ENCODE measurements at regions not wholly inside any gene's neighbourhood (a gene's known extent, or its start where the extent isn't known, plus 50 kb on each side); places are given as distances from the start of the nearest gene placed in this dataset.
"Not testable (repeated sequence)": the region's sequence is repeated elsewhere in the genome, so short reads cannot be mapped to it uniquely, and the experiment has no call there.

DNA sequence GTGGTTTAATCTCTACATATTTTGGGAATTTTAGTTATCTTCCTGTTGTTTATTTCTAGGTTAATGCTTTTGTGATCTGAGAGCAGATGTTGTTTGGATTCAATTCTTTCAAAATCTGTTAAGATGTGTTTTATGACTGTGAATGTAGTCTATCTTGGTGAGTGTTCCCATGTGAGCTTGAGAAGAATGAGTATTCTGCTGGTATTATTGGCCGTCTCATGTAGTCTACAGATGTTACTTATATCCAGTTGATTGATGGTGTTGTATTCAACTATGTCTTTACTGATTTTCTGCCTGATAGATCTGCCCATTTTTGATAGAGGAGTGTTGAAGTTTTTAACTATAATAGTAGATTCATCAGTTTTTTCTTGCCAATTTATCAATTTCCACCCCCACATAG is 141.4 kb upstream of the FOXP2 start:
- no peak for DNase-seq

DNA sequence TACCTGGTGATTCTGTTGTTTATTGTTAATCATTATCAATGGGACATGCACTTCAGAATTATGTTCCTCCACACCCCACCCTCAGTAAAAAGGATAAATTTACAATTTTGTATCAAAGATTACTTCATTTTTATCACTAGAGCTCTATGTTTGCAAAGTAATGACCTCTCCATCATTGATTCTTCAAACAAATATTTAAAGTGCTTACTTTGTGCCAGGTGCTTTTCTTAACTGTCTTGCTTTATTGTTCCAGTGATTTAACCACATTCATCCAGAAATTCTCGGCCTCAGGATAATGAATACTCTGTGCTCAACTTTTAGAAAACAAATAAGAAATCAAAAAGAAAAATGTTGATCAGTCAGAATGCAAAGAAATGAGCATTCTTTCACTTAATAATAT is 144.9 kb upstream of the FOXP2 start:
- DNase-seq = no peak

DNA sequence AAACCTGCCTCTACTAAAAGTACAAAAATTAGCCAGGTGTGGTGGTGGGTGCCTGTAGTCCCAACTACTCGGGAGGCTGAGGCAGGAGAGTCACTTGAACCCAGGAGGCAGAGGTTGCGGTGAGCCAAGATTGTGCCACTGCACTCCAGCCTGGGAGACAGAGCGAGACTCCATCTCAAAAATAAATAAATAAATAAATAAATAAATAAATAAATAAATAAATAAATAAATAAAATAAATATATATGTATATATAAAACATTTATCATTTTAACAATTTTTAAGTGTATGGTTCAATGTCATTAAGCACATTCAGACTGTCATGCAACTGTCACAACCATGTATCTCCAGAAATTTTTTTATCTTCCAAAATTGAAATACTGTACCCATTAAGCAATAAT is 147.1 kb upstream of the FOXP2 start:
- not testable (repeated sequence) for DNase-seq

DNA sequence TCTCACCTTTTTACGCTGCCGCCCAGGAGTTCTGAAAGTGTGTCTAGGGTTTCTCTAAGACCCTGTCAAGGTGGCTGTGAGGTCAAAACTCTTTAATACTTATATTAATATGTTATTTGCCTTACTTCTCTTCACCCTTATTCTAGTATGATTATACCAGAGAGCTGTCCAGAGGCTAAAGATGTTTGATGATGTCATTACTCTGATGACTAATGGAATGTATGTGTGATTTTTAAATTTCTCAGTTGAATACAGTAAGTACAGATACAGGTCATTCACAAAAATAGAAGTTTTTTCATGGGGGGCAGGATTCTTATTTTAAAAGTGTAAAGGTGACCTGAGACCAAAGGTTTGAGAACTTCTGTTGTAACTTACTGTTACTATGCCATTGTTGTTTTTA is 150.6 kb upstream of the FOXP2 start:
- no peak for DNase-seq

DNA sequence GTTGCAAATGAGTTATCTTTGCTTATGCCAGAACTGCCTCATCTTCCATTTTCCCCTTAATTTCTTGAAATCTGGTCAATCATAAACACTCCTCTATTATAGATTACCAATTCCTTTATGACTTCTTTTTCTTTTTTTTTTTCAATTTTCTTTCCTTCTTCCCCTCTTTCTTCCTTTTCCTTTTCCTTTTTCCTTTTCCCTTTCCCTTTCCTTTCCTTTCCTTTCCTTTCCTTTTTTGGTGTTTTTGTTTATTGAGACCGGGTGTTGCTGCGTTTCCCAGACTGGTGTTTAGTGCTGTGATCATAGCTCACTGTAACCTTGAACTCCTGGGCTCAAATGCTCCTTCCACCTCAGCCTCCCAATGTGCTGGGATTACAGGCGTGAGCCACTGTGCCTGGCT is 151.4 kb upstream of the FOXP2 start:
- DNase-seq = no peak

DNA sequence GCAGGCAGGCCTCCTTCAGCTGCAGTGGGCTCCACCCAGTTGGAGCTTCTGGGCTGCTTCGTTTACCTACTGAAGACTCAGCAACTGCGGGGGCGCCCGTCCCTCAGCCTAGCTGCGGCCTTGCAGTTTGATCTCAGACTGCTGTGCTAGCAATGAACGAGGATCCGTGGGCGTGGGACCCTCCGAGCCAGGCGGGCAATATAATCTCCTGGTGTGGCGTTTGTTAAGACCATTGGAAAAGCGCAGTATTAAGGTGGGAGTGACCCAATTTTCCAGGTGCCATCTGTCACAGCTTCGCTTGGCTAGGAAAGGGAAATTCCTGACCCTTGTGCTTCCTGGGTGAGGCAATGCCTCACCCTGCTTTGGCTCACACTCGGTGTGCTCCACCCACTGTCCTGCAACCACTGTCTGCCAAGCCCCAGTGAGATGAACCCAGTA is 159.2 kb upstream of the FOXP2 start:
- DNase-seq = no peak

DNA sequence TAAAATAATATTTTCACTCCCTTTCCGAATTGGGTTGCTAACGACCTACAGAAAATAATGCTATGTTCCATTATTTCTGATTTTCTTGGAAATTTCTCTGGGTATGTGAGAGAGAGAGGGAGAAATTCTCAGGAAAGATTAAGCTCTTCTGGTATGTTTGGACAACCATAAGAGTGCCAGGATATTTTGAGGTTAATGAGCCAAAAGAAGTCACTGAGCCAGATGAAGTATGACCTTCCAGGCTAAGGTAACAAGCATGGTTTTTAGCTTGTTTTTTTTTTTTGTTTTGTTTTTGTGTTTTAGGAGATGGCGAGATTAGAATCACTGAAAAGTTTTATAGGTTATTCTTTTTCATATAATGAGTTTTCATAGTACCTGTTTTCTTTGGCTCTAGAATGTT is 171.0 kb upstream of the FOXP2 start:
- DNase-seq = no peak

DNA sequence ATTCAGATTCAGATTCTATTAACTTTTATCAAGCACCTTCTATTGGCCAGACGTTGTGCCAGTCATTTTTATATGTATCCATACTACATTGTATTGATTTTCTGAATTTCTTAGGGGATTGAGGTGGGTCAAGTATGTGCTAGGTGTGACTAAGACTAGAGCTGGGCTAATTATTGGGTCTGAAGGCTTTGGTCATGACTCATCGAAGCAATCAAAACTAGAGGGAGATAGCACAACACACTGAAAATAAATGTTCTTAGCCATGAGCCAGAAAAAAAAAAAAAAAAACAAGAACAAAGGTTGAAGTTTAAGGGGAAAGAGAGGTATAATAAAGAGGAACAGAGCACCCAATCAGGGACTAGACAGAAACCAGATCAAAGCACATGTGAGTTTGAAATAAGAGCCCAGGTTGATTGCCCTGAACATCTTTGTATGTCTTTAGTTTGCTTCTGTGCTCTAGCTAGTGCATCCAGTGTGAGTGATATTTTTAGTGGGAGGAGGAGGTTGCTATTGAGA is 171.6 kb upstream of the FOXP2 start:
- DNase-seq = no peak

DNA sequence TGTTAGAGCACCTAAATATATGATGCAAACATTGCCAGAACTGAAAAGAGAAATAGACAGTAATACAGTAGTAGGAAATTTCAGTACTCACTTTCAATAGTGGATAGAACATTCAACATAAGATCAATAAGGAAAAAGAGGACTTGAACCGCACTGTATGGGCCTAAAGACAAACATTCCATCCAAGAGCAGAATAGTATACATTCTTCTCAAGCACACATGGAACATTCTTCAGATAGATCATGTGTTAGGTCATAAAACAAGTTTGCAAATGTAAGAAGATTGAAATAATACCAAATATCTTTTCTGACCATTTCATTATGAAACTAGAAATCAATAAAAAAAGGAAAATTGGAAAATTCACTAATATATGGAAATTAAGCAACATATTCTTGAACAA is 185.4 kb upstream of the FOXP2 start:
- DNase-seq = no peak

DNA sequence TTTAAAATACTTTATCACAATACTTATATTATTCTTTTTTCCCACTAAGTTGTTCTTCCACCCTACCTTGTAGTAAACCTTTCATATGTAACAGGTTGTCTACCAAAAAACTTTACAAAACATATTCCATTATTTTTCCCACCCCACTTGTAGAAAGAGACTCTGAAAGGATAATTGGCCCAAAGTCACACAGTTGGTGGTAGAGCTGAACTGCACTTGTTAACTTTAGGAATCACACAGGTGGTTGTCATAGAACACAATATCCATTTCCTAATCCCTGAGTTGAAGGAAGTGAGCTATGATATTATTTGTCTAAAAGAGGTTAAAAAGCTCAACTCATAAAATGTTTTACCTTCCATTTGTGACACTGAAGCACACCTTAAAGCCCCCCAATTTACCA is 188.8 kb upstream of the FOXP2 start:
- DNase-seq = no peak

DNA sequence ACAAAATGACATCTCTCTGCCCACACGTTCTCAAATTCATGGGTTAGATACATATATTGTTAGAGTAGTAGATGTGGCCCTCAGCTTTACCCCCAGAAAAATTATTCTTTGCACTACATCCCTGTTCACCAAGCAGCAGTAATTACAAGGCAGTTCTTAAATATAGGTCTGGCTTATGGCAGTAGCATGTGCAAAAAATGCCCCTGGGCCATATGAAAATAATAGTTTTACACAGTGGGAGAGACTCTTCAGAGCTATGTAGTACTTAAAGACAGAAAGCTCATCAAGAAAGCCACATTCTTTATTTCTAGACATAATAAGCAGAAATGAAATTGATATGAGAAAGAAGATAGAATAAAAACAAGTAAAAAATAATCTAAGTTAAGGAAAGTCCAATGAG is 196.3 kb upstream of the FOXP2 start:
- DNase-seq = no peak

DNA sequence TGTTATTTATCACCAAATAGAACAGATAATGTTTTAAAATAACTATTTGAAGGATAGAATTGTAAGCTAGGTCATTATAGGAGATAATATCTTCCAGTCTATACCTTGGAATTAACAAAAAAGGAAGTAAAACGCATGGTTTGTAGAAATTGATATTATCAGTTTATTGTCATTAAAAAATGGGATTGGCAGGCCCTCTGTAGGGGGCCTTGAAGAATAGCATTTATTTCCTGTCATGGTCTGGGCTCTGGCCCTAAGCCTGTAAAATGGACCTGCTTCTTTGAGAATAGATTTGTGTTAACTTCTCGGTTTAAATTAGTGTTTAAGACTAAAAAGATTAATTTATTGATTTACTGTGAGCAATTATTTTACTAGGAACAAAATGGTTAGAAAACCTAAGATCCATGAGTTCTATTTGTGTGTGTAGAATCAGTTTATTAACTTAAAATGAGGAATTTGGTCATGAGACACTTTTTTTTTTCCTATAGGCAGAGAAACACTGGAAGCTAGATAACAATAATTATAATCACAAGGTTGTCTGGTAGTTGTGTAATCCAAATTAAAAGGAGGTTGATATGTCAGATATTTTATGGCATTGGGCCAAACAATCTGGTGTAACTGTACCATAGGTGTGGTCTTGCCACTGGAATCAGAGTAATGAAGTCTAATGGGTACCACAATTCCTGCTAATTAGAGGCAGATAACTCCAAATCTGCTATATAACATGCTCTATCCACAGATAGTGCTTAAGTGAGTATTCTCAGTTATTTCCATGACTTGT is 197.4 kb upstream of the FOXP2 start:
- DNase-seq = no peak

DNA sequence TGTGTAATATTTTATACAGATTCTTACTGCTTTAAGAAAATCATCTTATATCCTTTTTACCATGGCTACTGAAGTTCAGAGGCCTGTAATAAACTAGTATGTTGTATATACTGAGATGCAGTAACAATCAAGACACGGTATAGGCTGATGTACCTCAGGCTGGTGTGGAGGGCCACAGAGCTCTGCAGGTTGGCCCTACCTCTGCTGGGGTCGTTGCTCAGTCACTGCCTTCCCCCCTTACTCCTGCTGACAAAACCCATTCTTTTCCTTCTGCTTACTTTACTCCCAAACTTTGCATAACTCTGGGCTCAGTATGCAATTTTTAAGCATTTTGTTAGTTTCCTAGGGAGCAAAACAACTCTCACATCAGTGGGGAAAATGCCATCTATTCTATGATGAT is 200.1 kb upstream of the FOXP2 start:
- no peak for DNase-seq

DNA sequence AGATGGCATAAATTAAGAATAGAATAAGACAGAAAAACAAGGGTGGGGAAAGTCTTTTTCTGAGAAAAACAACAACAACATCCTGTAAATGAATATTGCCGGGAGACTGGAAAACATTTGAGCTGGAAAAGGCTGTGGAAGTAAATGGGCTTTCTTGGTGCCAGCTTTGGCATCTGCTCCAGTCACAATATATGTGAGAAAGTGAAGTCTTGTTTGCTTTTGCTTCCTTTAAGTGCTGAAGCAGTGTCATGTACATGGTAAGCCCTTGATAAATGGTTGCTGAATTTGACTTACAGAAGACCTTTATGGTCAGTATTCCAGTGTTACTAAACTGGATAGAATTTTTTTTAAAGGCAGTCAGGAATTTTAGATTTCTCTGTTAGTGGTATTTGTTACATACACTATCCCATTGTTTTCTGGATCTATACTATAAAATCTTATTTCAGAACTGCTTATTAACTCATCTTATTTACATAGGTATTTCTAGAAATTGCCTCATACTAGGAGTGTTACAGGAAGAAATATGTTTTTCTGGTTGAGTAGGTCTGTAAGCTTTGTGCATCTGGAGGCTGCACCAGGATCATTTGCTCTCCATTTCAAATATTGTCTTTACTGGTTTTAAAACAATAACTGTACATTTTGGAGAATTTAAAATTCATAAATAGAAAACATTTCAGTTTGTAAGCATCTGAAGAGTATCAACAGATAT is 201.7 kb upstream of the FOXP2 start:
- no peak for DNase-seq

DNA sequence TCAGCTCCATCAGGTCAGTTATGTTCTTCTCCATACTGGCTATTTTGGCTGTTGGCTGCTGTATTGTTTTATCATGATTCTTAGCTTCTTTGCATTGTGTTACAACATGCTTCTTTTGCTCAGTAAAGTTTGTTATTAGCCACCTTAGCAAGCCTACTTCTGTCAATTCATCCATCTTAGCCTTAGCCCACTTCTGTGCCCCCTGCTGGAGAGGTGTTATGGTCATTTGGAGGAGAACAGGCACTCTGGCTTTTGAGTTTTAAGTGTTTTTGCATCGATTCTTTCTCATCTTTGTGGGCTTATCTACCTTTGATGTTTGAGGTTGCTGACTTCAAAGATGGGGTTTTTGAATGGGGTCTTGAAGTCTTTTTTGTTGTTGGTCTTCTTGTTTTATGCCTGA is 204.6 kb upstream of the FOXP2 start:
- no peak for DNase-seq

DNA sequence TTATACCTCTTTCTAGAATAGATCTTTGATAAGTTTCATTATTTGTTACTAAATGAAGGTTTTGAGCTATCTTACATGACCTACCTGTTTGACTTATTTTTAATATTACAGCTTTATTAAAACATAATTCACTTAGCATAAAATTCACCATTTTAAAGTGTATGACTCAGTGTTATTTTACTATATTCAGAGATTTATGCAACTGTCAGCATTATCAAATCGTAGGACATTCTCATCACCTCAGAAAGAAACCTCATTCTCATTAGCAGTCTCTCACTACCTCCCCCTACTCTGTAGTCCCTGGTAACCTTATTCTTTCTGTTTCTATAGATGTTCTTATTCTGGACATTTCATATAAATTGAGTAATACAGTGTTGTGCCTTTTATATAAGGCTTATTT is 207.9 kb upstream of the FOXP2 start:
- no peak for DNase-seq

DNA sequence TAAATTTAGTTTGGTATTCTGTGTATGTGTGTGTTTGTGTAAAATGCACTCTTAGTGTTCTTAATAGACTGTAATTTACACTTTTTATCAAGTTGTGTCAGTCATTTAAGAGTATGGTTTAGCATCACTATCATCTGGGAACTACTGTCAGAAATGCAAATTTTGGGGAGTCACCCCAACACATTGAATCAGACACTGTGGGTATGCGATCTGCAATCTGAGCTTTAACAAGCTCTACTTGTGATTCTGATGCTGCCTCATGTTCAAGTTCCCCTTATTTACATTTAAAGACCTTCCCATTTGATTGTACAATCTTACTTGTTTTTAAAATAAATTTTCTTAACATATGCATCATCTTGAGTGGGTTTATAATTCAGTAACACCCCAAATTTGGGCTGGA is 218.1 kb upstream of the FOXP2 start:
- DNase-seq = no peak

DNA sequence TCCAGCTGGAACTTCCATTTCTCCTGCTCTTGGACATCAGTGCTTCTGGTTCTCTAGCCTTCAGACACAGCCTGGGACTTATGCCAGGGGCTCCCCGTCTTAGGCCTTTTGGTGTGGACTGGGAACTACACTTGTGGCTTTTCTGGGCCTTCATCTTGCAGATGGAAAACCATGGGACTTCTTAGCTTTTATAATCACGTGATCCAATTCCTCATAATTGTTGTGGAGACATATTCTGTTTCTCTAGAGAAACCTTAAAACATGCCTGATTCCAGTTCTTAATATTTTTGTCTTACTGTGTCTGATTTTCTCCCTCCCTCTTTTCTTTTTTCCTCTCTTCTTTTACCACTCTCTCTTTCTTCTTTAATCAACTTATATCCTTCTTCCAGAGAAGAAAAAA is 224.2 kb upstream of the FOXP2 start:
- DNase-seq = no peak

DNA sequence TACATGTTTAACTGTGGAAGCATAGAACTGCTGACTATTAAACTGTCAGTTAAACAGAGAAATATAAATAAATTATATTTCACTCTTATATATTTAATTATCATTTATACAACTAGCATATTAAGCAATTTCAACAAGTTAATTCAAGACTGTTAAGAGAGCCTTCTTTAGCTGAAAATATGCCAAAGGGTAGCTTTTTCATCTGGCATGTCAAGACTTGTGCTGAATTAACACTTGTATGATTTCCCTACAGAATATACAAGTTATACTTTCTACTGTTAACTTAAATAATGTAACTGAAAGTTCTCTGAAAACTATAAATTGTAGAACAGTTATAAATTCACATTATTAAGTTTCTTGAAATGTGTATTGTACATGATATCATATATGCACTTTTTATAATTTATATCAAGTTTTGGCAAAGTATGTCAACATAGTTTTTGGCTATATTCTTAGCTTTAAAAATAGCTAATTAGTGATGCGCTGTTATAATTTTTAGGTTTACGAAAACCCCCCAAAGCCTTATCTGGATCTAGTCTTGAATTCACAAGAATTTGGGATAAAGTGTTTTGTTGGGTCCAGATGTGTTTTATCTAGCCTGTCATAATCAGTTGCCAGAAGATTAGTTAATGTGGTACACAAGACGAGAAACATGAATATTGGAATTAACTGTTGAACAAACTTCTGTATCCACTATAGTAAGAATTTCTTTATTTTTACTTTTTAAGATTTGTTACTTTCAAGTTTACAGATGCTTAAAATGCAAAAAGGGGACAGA is 231.1 kb upstream of the FOXP2 start:
- DNase-seq = no peak

DNA sequence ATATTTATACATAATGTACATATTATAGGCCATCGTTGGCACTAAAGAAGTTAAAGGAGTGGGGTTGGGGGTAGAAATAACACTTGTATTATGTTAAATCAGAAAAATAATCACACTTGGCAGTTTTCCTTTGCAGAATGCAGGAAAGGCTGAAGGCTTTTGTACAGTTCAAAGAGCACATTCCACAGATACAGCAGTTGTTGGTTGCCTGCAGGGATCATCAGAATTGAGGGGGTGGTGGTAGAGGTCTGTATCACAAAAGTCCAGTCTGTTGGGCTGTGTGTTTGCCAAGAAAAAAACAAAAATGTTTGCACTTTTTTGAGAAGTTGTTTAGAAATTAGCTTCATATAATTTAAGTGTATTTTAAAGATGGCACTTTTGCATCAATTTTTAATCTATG is 231.8 kb upstream of the FOXP2 start:
- no peak for DNase-seq

DNA sequence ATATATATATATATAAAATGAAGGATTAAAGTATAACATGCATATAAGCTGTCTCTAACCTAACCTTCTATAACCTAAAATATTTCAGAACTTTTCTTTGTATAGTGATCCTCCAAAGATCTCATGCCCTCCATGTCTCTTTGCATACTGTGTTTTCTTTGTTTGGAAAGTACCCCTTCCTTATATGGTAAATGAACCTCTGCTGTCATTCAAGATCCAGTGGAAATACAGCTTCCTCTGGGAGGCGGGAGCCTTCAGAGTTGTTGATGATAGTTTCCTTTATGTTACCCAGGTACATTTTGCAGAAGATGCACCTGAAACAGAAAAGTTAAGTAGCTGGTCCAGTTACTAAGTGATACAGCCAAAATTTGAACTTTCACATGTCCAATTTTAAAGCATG is 233.3 kb upstream of the FOXP2 start:
- no peak for DNase-seq

DNA sequence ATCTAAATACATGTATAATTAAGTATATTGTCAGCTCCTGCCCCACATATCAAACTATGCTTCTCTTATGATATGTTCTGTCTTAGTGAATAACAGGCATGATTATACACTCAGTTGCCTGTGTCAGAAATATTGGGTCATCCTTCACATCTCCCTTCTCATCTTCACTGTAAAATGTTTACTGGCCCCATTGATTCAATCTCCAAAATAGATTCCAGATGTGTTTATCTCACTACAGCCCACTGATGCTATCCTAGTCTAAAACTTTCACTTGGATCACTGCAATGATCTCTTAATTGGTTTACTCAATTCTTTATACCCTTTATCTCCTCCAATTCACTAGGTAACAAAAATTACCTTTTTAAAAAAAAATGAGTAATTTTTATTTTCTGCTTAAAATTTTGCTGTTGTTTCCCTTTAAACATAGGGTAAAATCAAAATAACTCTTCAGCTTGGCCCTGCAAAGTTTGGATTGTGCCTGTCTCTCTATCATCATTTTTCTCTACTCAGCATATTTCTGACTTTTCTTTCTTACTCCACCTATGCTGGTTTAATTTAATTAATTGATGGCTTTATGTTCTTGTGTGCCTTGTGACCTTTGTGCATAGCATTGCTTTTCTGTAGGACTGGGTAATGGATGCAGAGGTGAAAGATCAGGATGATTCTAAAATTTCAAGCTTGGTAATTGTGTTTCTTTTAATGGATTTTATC is 233.9 kb upstream of the FOXP2 start:
- DNase-seq = no peak

DNA sequence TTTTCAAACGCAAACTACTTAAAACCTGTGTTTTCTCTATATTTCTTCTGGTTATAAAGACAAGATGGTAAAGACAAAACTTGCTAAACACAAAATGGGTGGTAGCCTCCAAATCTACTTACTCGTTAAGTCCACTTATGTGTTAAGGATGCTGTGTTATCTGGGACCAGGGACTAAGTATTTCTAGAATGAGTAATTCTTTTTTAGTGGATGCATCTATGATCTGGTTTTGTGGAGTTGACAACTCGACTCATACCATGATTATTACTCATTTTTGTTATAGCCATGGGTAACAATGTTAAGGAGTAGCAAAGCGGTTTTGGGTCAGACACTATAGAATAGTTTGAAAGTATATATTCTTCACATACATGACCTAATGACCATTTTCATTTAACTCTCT is 239.5 kb upstream of the FOXP2 start:
- no peak for DNase-seq
